ENCODE measurements at regions not wholly inside any gene's neighbourhood (a gene's known extent, or its start where the extent isn't known, plus 50 kb on each side); places are given as distances from the start of the nearest gene placed in this dataset.

DNA sequence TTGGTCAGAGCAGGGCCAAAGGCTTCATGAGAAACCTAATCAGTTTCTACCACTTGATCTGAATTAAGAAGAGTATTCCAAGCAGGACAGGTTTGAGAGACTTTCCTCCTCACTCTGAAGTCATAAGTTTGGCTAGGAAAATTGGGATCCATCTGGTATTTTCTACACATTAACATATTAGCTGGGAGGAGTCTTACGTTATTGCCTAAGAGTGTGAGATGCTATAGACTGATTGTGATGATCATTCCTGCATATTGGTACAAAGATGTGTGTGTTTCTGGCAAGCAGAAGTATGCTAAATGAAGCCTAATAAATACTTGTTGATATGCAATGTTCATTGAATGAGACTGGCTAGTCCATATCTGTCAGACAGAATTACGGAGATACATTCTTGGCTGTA lies 73.5 kb upstream of the RASGRP1 start:
- no peaks in the 10 kb centered on the region for H3K79me2 ChIP-seq (ENCODE audit: insufficient read depth)
- TF ChIP-seq NFIC (IDR thresholded peaks at IDR 0.05; ENCODE audit: borderline replicate concordance) (no peak), YY1 (IDR thresholded peaks at IDR 0.05; ENCODE audit: low read depth) (no peak), SIN3A (IDR thresholded peaks at IDR 0.05; ENCODE audit: borderline replicate concordance, low read depth, low read length) (no peak), POLR2AphosphoS5 (IDR thresholded peaks at IDR 0.05; ENCODE audit: low read depth, low read length) (no peak), GATA2 (CRISPR knock-in tag; IDR thresholded peaks at IDR 0.05) (no peak), FOSL2 (IDR thresholded peaks at IDR 0.05; ENCODE audit: borderline replicate concordance, low read depth) (no peak), GABPA (IDR thresholded peaks at IDR 0.05; ENCODE audit: low read depth) (no peak), RFX5 (IDR thresholded peaks at IDR 0.05; ENCODE audit: low read length) (no peak)
- TF ChIP-seq, protein P1, sequence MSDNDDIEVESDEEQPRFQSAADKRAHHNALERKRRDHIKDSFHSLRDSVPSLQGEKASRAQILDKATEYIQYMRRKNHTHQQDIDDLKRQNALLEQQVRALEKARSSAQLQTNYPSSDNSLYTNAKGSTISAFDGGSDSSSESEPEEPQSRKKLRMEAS (IDR thresholded peaks at IDR 0.05; ENCODE audit: low read depth), result no peak
- TF ChIP-seq, protein P2, sequence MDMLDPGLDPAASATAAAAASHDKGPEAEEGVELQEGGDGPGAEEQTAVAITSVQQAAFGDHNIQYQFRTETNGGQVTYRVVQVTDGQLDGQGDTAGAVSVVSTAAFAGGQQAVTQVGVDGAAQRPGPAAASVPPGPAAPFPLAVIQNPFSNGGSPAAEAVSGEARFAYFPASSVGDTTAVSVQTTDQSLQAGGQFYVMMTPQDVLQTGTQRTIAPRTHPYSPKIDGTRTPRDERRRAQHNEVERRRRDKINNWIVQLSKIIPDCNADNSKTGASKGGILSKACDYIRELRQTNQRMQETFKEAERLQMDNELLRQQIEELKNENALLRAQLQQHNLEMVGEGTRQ (IDR thresholded peaks at IDR 0.05; ENCODE audit: borderline replicate concordance, low read depth, low read length), result no peak
- TF ChIP-seq, protein P3, sequence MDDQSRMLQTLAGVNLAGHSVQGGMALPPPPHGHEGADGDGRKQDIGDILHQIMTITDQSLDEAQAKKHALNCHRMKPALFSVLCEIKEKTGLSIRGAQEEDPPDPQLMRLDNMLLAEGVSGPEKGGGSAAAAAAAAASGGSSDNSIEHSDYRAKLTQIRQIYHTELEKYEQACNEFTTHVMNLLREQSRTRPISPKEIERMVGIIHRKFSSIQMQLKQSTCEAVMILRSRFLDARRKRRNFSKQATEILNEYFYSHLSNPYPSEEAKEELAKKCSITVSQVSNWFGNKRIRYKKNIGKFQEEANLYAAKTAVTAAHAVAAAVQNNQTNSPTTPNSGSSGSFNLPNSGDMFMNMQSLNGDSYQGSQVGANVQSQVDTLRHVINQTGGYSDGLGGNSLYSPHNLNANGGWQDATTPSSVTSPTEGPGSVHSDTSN (IDR thresholded peaks at IDR 0.05), result no peak
- POLR2A ChIA-PET, result no interaction called here

DNA sequence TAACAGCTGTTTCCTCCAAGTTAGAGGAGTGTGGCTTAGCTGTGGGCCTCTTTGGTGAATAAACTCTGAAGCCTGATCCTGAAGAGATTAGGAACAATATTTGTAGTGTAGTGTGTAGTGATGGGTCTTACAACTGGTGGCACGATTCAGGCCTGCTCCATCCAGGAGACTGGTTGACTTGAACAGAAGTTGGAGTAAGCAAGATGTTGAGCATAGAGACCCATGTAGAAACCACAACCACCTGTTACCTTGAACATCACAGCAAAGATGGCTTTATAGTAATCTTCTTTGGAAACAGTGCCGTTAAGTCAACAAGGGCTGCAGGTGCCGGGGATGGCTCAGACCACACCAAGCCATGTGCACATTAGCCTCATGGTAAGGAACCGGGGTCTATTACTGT lies 74.2 kb upstream of the RASGRP1 start:
- DNase-seq, result no peak
- Histone ChIP-seq H4K20me1 (ENCODE audit: insufficient read depth) (no peaks in the 10 kb centered on the region), H3K9me3 (no peaks in the 10 kb centered on the region), H3K79me2 (ENCODE audit: insufficient read depth) (no peaks in the 10 kb centered on the region), H2AFZ (ENCODE audit: low read depth) (no peak overlapping the region), H3K27me3 (ENCODE audit: insufficient read depth) (no peaks in the 10 kb centered on the region; the same call in 1 of the 2 replicates), H3F3A (replicated peaks; ENCODE audit: insufficient read depth) (no peaks in the 10 kb centered on the region), H3K9me2 (no peaks in the 10 kb centered on the region), H3K36me3 (replicated peaks in 1 of 2; ENCODE audit: control insufficient read depth in 1 of 2, insufficient read depth in 2 of 2, low read length in 1 of 2) (no peaks in the 10 kb centered on the region), H3K9ac (no peak overlapping the region), H3K27ac (ENCODE audit: low read depth in 2 of 2, low read length in 1 of 2) (no peak overlapping the region), H3K4me1 (ENCODE audit: control insufficient read depth in 1 of 2, insufficient read depth in 2 of 2, low read depth in 1 of 2, low read length in 1 of 2) (no peaks in the 10 kb centered on the region), H3K4me2 (no peak overlapping the region), H3K4me3 (ENCODE audit: low read depth in 2 of 2, low read length in 1 of 2) (no peak overlapping the region)
- CTCF ChIA-PET, result interaction anchor here (1.1 kb wide), 1 partner anchor 14 kb away, joined by 3 read pairs; no protein-coding TSS in a partner anchor
- POLR2A ChIA-PET, result no interaction called here
- WGBS (ENCODE audit: low lambda C conversion rate), result 73% methylated on average over 4 of the region's 4 CpGs
- no peak for TF ChIP-seq FOXJ3 (CRISPR knock-in tag; IDR thresholded peaks at IDR 0.05)
- no peak for TF ChIP-seq RCOR1 (IDR thresholded peaks at IDR 0.05; ENCODE audit: low read length)
- TF ChIP-seq FOXM1 (IDR thresholded peaks at IDR 0.05; ENCODE audit: low read depth), result no peak
- no peak for TF ChIP-seq MXI1 (IDR thresholded peaks at IDR 0.05; ENCODE audit: low read depth, low read length)
- TF ChIP-seq, protein P4, sequence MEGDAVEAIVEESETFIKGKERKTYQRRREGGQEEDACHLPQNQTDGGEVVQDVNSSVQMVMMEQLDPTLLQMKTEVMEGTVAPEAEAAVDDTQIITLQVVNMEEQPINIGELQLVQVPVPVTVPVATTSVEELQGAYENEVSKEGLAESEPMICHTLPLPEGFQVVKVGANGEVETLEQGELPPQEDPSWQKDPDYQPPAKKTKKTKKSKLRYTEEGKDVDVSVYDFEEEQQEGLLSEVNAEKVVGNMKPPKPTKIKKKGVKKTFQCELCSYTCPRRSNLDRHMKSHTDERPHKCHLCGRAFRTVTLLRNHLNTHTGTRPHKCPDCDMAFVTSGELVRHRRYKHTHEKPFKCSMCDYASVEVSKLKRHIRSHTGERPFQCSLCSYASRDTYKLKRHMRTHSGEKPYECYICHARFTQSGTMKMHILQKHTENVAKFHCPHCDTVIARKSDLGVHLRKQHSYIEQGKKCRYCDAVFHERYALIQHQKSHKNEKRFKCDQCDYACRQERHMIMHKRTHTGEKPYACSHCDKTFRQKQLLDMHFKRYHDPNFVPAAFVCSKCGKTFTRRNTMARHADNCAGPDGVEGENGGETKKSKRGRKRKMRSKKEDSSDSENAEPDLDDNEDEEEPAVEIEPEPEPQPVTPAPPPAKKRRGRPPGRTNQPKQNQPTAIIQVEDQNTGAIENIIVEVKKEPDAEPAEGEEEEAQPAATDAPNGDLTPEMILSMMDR (IDR thresholded peaks at IDR 0.05), result no peak
- TF ChIP-seq, protein P1 (IDR thresholded peaks at IDR 0.05; ENCODE audit: low read depth), result no peak
- no peak for TF ChIP-seq GATA2 (CRISPR knock-in tag; IDR thresholded peaks at IDR 0.05)
- TF ChIP-seq RXRA (IDR thresholded peaks at IDR 0.05; ENCODE audit: borderline replicate concordance, low read depth), result no peak
- TF ChIP-seq ELF1 (IDR thresholded peaks at IDR 0.05), result no peak
- TF ChIP-seq CHD2 (IDR thresholded peaks at IDR 0.05; ENCODE audit: low read length, partially characterized antibody), result no peak
- no peak for TF ChIP-seq YY1 (IDR thresholded peaks at IDR 0.05; ENCODE audit: low read depth)
- TF ChIP-seq TCF12 (IDR thresholded peaks at IDR 0.05), result no peak
- TF ChIP-seq, protein P5, sequence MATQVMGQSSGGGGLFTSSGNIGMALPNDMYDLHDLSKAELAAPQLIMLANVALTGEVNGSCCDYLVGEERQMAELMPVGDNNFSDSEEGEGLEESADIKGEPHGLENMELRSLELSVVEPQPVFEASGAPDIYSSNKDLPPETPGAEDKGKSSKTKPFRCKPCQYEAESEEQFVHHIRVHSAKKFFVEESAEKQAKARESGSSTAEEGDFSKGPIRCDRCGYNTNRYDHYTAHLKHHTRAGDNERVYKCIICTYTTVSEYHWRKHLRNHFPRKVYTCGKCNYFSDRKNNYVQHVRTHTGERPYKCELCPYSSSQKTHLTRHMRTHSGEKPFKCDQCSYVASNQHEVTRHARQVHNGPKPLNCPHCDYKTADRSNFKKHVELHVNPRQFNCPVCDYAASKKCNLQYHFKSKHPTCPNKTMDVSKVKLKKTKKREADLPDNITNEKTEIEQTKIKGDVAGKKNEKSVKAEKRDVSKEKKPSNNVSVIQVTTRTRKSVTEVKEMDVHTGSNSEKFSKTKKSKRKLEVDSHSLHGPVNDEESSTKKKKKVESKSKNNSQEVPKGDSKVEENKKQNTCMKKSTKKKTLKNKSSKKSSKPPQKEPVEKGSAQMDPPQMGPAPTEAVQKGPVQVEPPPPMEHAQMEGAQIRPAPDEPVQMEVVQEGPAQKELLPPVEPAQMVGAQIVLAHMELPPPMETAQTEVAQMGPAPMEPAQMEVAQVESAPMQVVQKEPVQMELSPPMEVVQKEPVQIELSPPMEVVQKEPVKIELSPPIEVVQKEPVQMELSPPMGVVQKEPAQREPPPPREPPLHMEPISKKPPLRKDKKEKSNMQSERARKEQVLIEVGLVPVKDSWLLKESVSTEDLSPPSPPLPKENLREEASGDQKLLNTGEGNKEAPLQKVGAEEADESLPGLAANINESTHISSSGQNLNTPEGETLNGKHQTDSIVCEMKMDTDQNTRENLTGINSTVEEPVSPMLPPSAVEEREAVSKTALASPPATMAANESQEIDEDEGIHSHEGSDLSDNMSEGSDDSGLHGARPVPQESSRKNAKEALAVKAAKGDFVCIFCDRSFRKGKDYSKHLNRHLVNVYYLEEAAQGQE (IDR thresholded peaks at IDR 0.05; ENCODE audit: low read depth, low read length), result no peak
- no peak for TF ChIP-seq FOSL2 (IDR thresholded peaks at IDR 0.05; ENCODE audit: borderline replicate concordance, low read depth)

More for the DNA sequence above, 73.5 kb upstream of the RASGRP1 start:
- no peaks in the 10 kb centered on the region for H3K9me2 ChIP-seq
- H3K36me3 ChIP-seq (replicated peaks in 1 of 2; ENCODE audit: control insufficient read depth in 1 of 2, insufficient read depth in 2 of 2, low read length in 1 of 2), result no peaks in the 10 kb centered on the region
- H3K4me1 ChIP-seq (ENCODE audit: control insufficient read depth in 1 of 2, insufficient read depth in 2 of 2, low read depth in 1 of 2, low read length in 1 of 2), result no peaks in the 10 kb centered on the region
- H3K27ac ChIP-seq (ENCODE audit: low read depth in 2 of 2, low read length in 1 of 2), result no peak overlapping the region
- no peak overlapping the region for H3K4me2 ChIP-seq
- no peaks in the 10 kb centered on the region; the same call in 1 of the 2 replicates for H3K27me3 ChIP-seq (ENCODE audit: insufficient read depth)
- no peak for DNase-seq
- H3K9me3 ChIP-seq, result no peaks in the 10 kb centered on the region
- CTCF ChIA-PET, result interaction anchor here (1.0 to 1.1 kb wide), 2 partner anchors 12 to 15 kb away, joined by 3 read pairs; no protein-coding TSS in a partner anchor
- H3K9ac ChIP-seq, result no peak overlapping the region
- H4K20me1 ChIP-seq (ENCODE audit: insufficient read depth), result no peaks in the 10 kb centered on the region
- WGBS (ENCODE audit: low lambda C conversion rate), result 50% methylated on average over 2 of the region's 2 CpGs
- no peak overlapping the region for H3K4me3 ChIP-seq (ENCODE audit: low read depth in 2 of 2, low read length in 1 of 2)
- H3F3A ChIP-seq (replicated peaks; ENCODE audit: insufficient read depth), result no peaks in the 10 kb centered on the region
- H2AFZ ChIP-seq (ENCODE audit: low read depth), result no peak overlapping the region

Data from SK-N-SH (cell line).